ENCODE measurements at regions not wholly inside any gene's neighbourhood (a gene's known extent, or its start where the extent isn't known, plus 50 kb on each side); places are given as distances from the start of the nearest gene placed in this dataset.

- no peak for TF ChIP-seq CTCF (IDR thresholded peaks at IDR 0.05)
- ATAC-seq = no peak
- Histone ChIP-seq H3K4me3 (no peak overlapping the region), H3K36me3 (no peaks in the 10 kb centered on the region), H3K4me1 (no peaks in the 10 kb centered on the region), H3K27ac (no peak overlapping the region), H3K9me3 (no peaks in the 10 kb centered on the region), H3K27me3 (no peaks in the 10 kb centered on the region)
- intact Hi-C loops (cut with DNase I) = no loop called here
- WGBS, 2 donors = 82 to 93% methylated on average over 7 of the region's 7 CpGs
- no peak for FAIRE-seq
- DNase-seq = no peak
Observed at GRCh38 chr10:78866731-78867554, 201.8 kb upstream of the ZMIZ1 start.

GRCh38 chr10:78867555-78867939 is 201.2 kb upstream of the ZMIZ1 start:
- no peak for TF ChIP-seq CTCF (IDR thresholded peaks at IDR 0.05)
- DNase-seq (no peak), ATAC-seq (no peak), FAIRE-seq (no peak)
- intact Hi-C loops (cut with DNase I) = no loop called here
- H3K4me1 ChIP-seq = no peaks in the 10 kb centered on the region
- 91% methylated on average over 4 of the region's 4 CpGs for WGBS, 2 donors
- H3K9me3 ChIP-seq = no peaks in the 10 kb centered on the region
- no peaks in the 10 kb centered on the region for H3K36me3 ChIP-seq
- no peaks in the 10 kb centered on the region for H3K27me3 ChIP-seq
- H3K27ac ChIP-seq = no peak overlapping the region
- no peak overlapping the region for H3K4me3 ChIP-seq

- no peak for DNase-seq
- no peaks in the 10 kb centered on the region for H3K9me3 ChIP-seq
- intact Hi-C loops (cut with DNase I) = no loop called here
- FAIRE-seq = no peak
- H3K4me3 ChIP-seq = no peak overlapping the region
- no peaks in the 10 kb centered on the region for H3K36me3 ChIP-seq
- H3K4me1 ChIP-seq = no peaks in the 10 kb centered on the region
- H3K27ac ChIP-seq = no peak overlapping the region
- WGBS, 2 donors = 89 to 95% methylated on average over 3 of the region's 3 CpGs
- TF ChIP-seq CTCF (IDR thresholded peaks at IDR 0.05) = no peak
- H3K27me3 ChIP-seq = no peaks in the 10 kb centered on the region
- no peak for ATAC-seq
Observed at GRCh38 chr10:78868048-78868447, 200.7 kb upstream of the ZMIZ1 start.

- Histone ChIP-seq H3K27me3 (no peaks in the 10 kb centered on the region), H3K36me3 (no peaks in the 10 kb centered on the region), H3K27ac (no peak overlapping the region), H3K4me3 (no peak overlapping the region), H3K4me1 (no peaks in the 10 kb centered on the region), H3K9me3 (no peaks in the 10 kb centered on the region)
- no peak for TF ChIP-seq CTCF (IDR thresholded peaks at IDR 0.05)
- FAIRE-seq (no peak), DNase-seq (no peak), ATAC-seq (no peak)
- WGBS, 2 donors = 85 to 92% methylated on average over 5 of the region's 5 CpGs
- intact Hi-C loops (cut with DNase I) = no loop called here
Observed at GRCh38 chr10:78868456-78868855, 200.3 kb upstream of the ZMIZ1 start.

GRCh38 chr10:78868861-78869260 is 199.9 kb upstream of the ZMIZ1 start:
- Histone ChIP-seq H3K9me3 (no peaks in the 10 kb centered on the region), H3K4me3 (no peak overlapping the region), H3K27ac (no peak overlapping the region), H3K4me1 (no peaks in the 10 kb centered on the region), H3K27me3 (no peaks in the 10 kb centered on the region), H3K36me3 (no peaks in the 10 kb centered on the region)
- no peak for TF ChIP-seq CTCF (IDR thresholded peaks at IDR 0.05)
- DNase-seq (no peak), ATAC-seq (no peak), FAIRE-seq (no peak)
- 95 to 97% methylated on average over 7 of the region's 7 CpGs for WGBS, 2 donors
- intact Hi-C loops (cut with DNase I) = no loop called here

Data from pancreas (tissue), 10 donors.